Astrocyte (in vitro differentiated cells and primary cell): ENCODE measurements at regions not wholly inside any gene's neighbourhood (a gene's known extent, or its start where the extent isn't known, plus 50 kb on each side); places are given as distances from the start of the nearest gene placed in this dataset.

ENCODE experiments used
- DNase-seq: peaks from one replicate; pipeline ENCODE4 v3.0.0-alpha.2; 2010; ENCODE audit warnings: low read depth
- FAIRE-seq: peaks from 2 replicates; lab custom pipeline; 2011; peaks lifted over from hg19 to GRCh38; lab: Jason Lieb, UNC
- H2AFZ ChIP-seq: 2 replicates; pipeline ENCODE4 v1.6.0; 2012; ENCODE audit warnings: low read depth, low read length, inconsistent platforms
- H3K27ac ChIP-seq: 2 replicates; pipeline ENCODE4 v1.5.1; 2011; ENCODE audit warnings: low read depth, low read length, inconsistent platforms
- H3K27me3 ChIP-seq: 2 replicates; pipeline ENCODE4 v1.6.0; 2011; ENCODE audit warnings: low read length, inconsistent platforms; ENCODE audit not compliant: insufficient read depth
- H3K36me3 ChIP-seq: 2 replicates; pipeline ENCODE4 v1.5.1; 2011; ENCODE audit warnings: low read length, inconsistent platforms; ENCODE audit not compliant: insufficient read depth
- H3K4me1 ChIP-seq: 2 replicates; pipeline ENCODE4 v1.5.1; 2011; ENCODE audit warnings: low read length, inconsistent platforms; ENCODE audit not compliant: insufficient read depth
- H3K4me2 ChIP-seq: 2 replicates; pipeline ENCODE4 v1.6.0; 2012; ENCODE audit warnings: low read length, inconsistent platforms
- H3K4me3 ChIP-seq: 2 replicates; pipeline ENCODE4 v1.5.1; 2011; ENCODE audit warnings: low read depth, mild to moderate bottlenecking, low read length, inconsistent platforms; ENCODE audit not compliant: insufficient read depth
- H3K79me2 ChIP-seq: 2 replicates; pipeline ENCODE4 v1.6.0; 2012; ENCODE audit warnings: mild to moderate bottlenecking, low read length, inconsistent platforms; ENCODE audit not compliant: insufficient read depth
- H3K9ac ChIP-seq: 2 replicates; pipeline ENCODE4 v1.6.0; 2012; ENCODE audit warnings: mild to moderate bottlenecking, low read length, inconsistent platforms
- H3K9me3 ChIP-seq: 2 replicates; pipeline ENCODE4 v1.5.1; 2012; ENCODE audit warnings: low read depth, mild to moderate bottlenecking, low read length, inconsistent platforms; ENCODE audit not compliant: insufficient read depth
- H4K20me1 ChIP-seq: 2 replicates; pipeline ENCODE4 v1.6.0; 2012; ENCODE audit warnings: low read length, inconsistent platforms; ENCODE audit not compliant: insufficient read depth
- H3K27ac Mint-ChIP-seq: one replicate; pipeline ENCODE4 v1.8.0; 2021; ENCODE audit warnings: mild to moderate bottlenecking, mixed read lengths; ENCODE audit not compliant: unreplicated experiment
- H3K27me3 Mint-ChIP-seq: one replicate; pipeline ENCODE4 v1.8.0; 2021; ENCODE audit warnings: low read depth, mixed read lengths; ENCODE audit not compliant: unreplicated experiment
- H3K36me3 Mint-ChIP-seq: one replicate; pipeline ENCODE4 v1.8.0; 2021; ENCODE audit warnings: low read depth, mixed read lengths; ENCODE audit not compliant: unreplicated experiment
- H3K4me1 Mint-ChIP-seq: one replicate; pipeline ENCODE4 v1.8.0; 2021; ENCODE audit warnings: low read depth, mixed read lengths; ENCODE audit not compliant: unreplicated experiment
- H3K4me3 Mint-ChIP-seq: one replicate; pipeline ENCODE4 v1.8.0; 2021; ENCODE audit warnings: mild to moderate bottlenecking, moderate library complexity, mixed read lengths; ENCODE audit not compliant: unreplicated experiment
- H3K9me3 Mint-ChIP-seq: one replicate; pipeline ENCODE4 v1.8.0; 2021; ENCODE audit warnings: mild to moderate bottlenecking, mixed read lengths; ENCODE audit not compliant: unreplicated experiment
- CTCF ChIP-seq: IDR thresholded peaks from 2 replicates; pipeline ENCODE4 v1.5.1; 2011; ENCODE audit warnings: low read depth, mild to moderate bottlenecking, inconsistent platforms, low read length, moderate library complexity; ENCODE audit not compliant: insufficient read depth
- EZH2 ChIP-seq: IDR thresholded peaks from 2 replicates; pipeline ENCODE4 v1.6.1; 2012; ENCODE audit warnings: mild to moderate bottlenecking, low read length, inconsistent platforms; ENCODE audit not compliant: insufficient read depth

DNA sequence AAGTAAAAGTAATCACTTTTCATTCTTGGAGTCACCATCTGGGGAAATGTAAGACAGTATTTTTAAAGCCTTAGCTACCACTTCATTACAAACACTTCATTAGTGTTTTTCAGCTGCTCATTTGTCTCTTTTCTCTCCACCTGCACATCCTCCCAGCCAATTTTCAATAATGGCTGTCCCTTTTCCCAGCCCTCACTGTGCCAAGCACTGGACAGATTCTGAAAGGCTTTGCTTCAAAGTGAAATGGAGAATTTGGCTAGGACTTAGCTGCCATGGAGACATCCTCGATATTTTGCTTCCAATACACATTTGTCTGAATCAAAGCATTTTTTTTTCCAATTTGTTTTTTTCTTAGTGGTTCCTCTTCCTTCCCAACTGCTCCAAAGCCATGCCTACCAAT, 272.4 kb upstream of the NRXN1 start:
- no peak overlapping the region for H3K27ac ChIP-seq
- no peaks in the 10 kb centered on the region for H3K27me3 Mint-ChIP-seq

GRCh38 chr2:51301381-51301780, 269.4 kb upstream of the NRXN1 start:
- Histone ChIP-seq H3K79me2 (no peaks in the 10 kb centered on the region), H3K27me3 (no peaks in the 10 kb centered on the region), H3K9me3 (no peaks in the 10 kb centered on the region), H3K27ac (no peak overlapping the region), H3K9ac (no peak overlapping the region), H3K4me3 (no peak overlapping the region), H2AFZ (no peak overlapping the region), H4K20me1 (no peaks in the 10 kb centered on the region), H3K4me1 (no peaks in the 10 kb centered on the region), H3K4me2 (no peak overlapping the region), H3K36me3 (no peaks in the 10 kb centered on the region)
- DNase-seq, result no peak
- no peak for FAIRE-seq
- Mint-ChIP-seq H3K9me3 (no peaks in the 10 kb centered on the region), H3K4me1 (no peaks in the 10 kb centered on the region), H3K36me3 (no peaks in the 10 kb centered on the region), H3K27me3 (no peaks in the 10 kb centered on the region), H3K4me3 (no peak overlapping the region), H3K27ac (no peak overlapping the region)
- TF ChIP-seq EZH2, result no peak
- TF ChIP-seq CTCF, result no peak

More for the DNA sequence above, 272.4 kb upstream of the NRXN1 start:
- Histone ChIP-seq H3K9ac (no peak overlapping the region), H3K9me3 (no peaks in the 10 kb centered on the region), H3K27me3 (no peaks in the 10 kb centered on the region), H4K20me1 (no peaks in the 10 kb centered on the region), H3K4me3 (no peak overlapping the region), H3K4me2 (no peak overlapping the region), H3K79me2 (no peaks in the 10 kb centered on the region), H2AFZ (no peak overlapping the region), H3K36me3 (no peaks in the 10 kb centered on the region), H3K4me1 (no peaks in the 10 kb centered on the region)
- H3K27ac Mint-ChIP-seq, result no peak overlapping the region
- no peak for DNase-seq
- TF ChIP-seq CTCF, result no peak
- TF ChIP-seq EZH2, result no peak
- no peaks in the 10 kb centered on the region for H3K9me3 Mint-ChIP-seq
- no peaks in the 10 kb centered on the region for H3K4me1 Mint-ChIP-seq
- no peak overlapping the region for H3K4me3 Mint-ChIP-seq
- no peaks in the 10 kb centered on the region for H3K36me3 Mint-ChIP-seq
- FAIRE-seq, result no peak

DNA sequence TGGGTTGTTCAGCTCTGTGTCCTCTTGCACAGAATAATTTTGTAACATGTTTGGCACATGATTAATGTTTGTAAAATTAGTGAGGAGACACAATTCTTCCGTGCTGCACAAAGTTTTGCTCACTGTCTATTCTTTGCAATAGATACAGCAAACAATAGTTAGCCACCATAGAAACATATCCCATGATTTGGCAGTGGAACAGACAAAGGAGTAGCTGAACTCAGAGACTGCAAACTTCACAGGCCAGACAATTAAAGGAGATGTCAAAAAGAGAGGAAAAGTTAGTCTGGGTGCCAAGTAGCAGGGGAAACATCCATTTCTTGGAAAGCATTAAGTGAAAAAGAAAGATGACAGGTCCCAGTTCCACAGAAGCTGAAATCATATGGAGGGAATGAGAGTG, 267.4 kb upstream of the NRXN1 start:
- no peaks in the 10 kb centered on the region for H3K27me3 ChIP-seq
- Mint-ChIP-seq H3K4me1 (no peaks in the 10 kb centered on the region), H3K9me3 (no peaks in the 10 kb centered on the region), H3K27me3 (no peaks in the 10 kb centered on the region), H3K4me3 (no peak overlapping the region), H3K36me3 (no peaks in the 10 kb centered on the region), H3K27ac (no peak overlapping the region)
- no peaks in the 10 kb centered on the region for H3K79me2 ChIP-seq
- FAIRE-seq, result no peak
- H4K20me1 ChIP-seq, result no peaks in the 10 kb centered on the region
- no peak overlapping the region for H2AFZ ChIP-seq
- no peak overlapping the region for H3K4me3 ChIP-seq
- no peaks in the 10 kb centered on the region for H3K9me3 ChIP-seq
- H3K9ac ChIP-seq, result no peak overlapping the region
- DNase-seq, result no peak
- no peaks in the 10 kb centered on the region for H3K4me1 ChIP-seq
- H3K36me3 ChIP-seq, result no peaks in the 10 kb centered on the region
- no peak for TF ChIP-seq CTCF
- no peak overlapping the region for H3K27ac ChIP-seq
- H3K4me2 ChIP-seq, result no peak overlapping the region
